Glutamatergic neuron (in vitro differentiated cells): ENCODE measurements at regions not wholly inside any gene's neighbourhood (a gene's known extent, or its start where the extent isn't known, plus 50 kb on each side); places are given as distances from the start of the nearest gene placed in this dataset.

Source experiments
- DNase-seq: peaks from one replicate; pipeline ENCODE4 v3.0.0; 2022
- H3K27ac Mint-ChIP-seq: one replicate; pipeline ENCODE4 v1.8.0; 2020; ENCODE audit warnings: mild to moderate bottlenecking, mixed read lengths, inconsistent platforms; ENCODE audit not compliant: unreplicated experiment
- H3K27me3 Mint-ChIP-seq: one replicate; pipeline ENCODE4 v1.8.0; 2020; ENCODE audit warnings: mild to moderate bottlenecking, moderate library complexity, mixed read lengths, inconsistent platforms; ENCODE audit not compliant: unreplicated experiment
- H3K36me3 Mint-ChIP-seq: one replicate; pipeline ENCODE4 v1.8.0; 2020; ENCODE audit warnings: mild to moderate bottlenecking, mixed read lengths, inconsistent platforms; ENCODE audit not compliant: unreplicated experiment
- H3K4me1 Mint-ChIP-seq: one replicate; pipeline ENCODE4 v1.8.0; 2020; ENCODE audit warnings: mild to moderate bottlenecking, low read depth, mixed read lengths, inconsistent platforms; ENCODE audit not compliant: unreplicated experiment
- H3K4me3 Mint-ChIP-seq: one replicate; pipeline ENCODE4 v1.8.0; 2020; ENCODE audit warnings: mild to moderate bottlenecking, mixed read lengths, inconsistent platforms; ENCODE audit not compliant: unreplicated experiment
- H3K9me3 Mint-ChIP-seq: one replicate; pipeline ENCODE4 v1.8.0; 2020; ENCODE audit warnings: mild to moderate bottlenecking, moderate library complexity, mixed read lengths, inconsistent platforms; ENCODE audit not compliant: unreplicated experiment
- TF ChIP-seq, protein P1 (sequence below): fragments of 200-600 bp; sonication (generic); IDR thresholded peaks from one replicate; pipeline ENCODE4 v1.5.0; 2021; ENCODE audit not compliant: partially characterized antibody, unreplicated experiment

GRCh38 chr16:66167564-66168291 is 198.8 kb upstream of the CDH5 start:
- peaks cover 3% of the 10 kb centered on the region for H3K27me3 Mint-ChIP-seq
- no peak overlapping the region for H3K27ac Mint-ChIP-seq

GRCh38 chr16:66166490-66166889 is 200.0 kb upstream of the CDH5 start:
- no peak overlapping the region for H3K27ac Mint-ChIP-seq
- H3K9me3 Mint-ChIP-seq: peaks cover 5% of the 10 kb centered on the region
- peaks cover 2% of the 10 kb centered on the region for H3K27me3 Mint-ChIP-seq
- H3K36me3 Mint-ChIP-seq: peaks cover 4% of the 10 kb centered on the region
- no peak for DNase-seq
- TF ChIP-seq, protein P1, sequence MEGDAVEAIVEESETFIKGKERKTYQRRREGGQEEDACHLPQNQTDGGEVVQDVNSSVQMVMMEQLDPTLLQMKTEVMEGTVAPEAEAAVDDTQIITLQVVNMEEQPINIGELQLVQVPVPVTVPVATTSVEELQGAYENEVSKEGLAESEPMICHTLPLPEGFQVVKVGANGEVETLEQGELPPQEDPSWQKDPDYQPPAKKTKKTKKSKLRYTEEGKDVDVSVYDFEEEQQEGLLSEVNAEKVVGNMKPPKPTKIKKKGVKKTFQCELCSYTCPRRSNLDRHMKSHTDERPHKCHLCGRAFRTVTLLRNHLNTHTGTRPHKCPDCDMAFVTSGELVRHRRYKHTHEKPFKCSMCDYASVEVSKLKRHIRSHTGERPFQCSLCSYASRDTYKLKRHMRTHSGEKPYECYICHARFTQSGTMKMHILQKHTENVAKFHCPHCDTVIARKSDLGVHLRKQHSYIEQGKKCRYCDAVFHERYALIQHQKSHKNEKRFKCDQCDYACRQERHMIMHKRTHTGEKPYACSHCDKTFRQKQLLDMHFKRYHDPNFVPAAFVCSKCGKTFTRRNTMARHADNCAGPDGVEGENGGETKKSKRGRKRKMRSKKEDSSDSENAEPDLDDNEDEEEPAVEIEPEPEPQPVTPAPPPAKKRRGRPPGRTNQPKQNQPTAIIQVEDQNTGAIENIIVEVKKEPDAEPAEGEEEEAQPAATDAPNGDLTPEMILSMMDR: no peak
- H3K4me3 Mint-ChIP-seq: no peak overlapping the region
- peaks cover 2% of the 10 kb centered on the region for H3K4me1 Mint-ChIP-seq

More at GRCh38 chr16:66167564-66168291, 198.8 kb upstream of the CDH5 start:
- Mint-ChIP-seq H3K36me3 (peaks cover 4% of the 10 kb centered on the region), H3K4me3 (no peak overlapping the region), H3K4me1 (peaks cover 2% of the 10 kb centered on the region), H3K9me3 (peaks cover 5% of the 10 kb centered on the region)
- DNase-seq: no peak
- TF ChIP-seq, protein P1: no peak

- peaks cover 2% of the 10 kb centered on the region for H3K4me1 Mint-ChIP-seq
- TF ChIP-seq, protein P1: no peak
- H3K27ac Mint-ChIP-seq: no peak overlapping the region
- peaks cover 2% of the 10 kb centered on the region for H3K27me3 Mint-ChIP-seq
- H3K36me3 Mint-ChIP-seq: peaks cover 4% of the 10 kb centered on the region
- no peak overlapping the region for H3K4me3 Mint-ChIP-seq
- H3K9me3 Mint-ChIP-seq: peaks cover 5% of the 10 kb centered on the region
- no peak for DNase-seq
Measured at GRCh38 chr16:66165879-66166278, 200.6 kb upstream of the CDH5 start.

DNA sequence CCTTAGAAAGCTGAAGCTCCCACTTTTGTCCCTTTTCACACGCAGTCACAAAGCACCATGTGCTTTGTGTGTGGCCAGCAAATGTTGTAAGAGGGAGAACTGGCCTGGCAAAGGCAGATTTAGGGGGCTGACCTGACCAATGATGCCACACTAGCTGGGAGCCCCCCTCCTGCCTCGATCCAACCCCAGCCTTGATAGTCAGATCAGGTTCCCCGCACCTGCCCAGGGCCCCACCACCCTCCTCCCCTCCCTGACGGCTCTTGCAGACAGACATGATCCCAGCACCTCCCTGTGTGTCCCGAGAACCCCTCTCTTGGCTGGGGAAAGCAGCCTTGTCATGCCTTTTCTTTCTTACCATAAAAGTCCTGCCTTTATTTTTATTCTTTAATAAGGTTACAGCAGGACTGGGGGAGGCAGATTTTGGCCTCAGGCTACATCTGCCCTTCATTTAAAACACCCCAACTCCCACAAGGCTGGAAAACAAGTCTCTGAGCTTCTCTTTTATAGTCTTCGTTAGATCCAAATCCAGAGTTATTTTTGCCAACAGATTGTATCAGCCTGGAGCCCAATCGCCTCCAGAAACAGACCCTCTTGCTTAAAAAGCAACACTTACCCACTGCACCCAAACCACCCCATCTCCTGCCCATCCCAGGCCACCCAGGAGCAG is 201.8 kb upstream of the CDH5 start:
- TF ChIP-seq, protein P1: no peak
- H3K27me3 Mint-ChIP-seq: peaks cover 4% of the 10 kb centered on the region
- H3K9me3 Mint-ChIP-seq: peaks cover 5% of the 10 kb centered on the region
- DNase-seq: no peak
- H3K4me3 Mint-ChIP-seq: no peak overlapping the region
- no peak overlapping the region for H3K27ac Mint-ChIP-seq
- H3K36me3 Mint-ChIP-seq: peaks cover 4% of the 10 kb centered on the region
- H3K4me1 Mint-ChIP-seq: peaks cover 2% of the 10 kb centered on the region

GRCh38 chr16:66162821-66163220 is 203.7 kb upstream of the CDH5 start:
- DNase-seq: no peak
- peaks cover 5% of the 10 kb centered on the region for H3K9me3 Mint-ChIP-seq
- TF ChIP-seq, protein P1: no peak

More at GRCh38 chr16:66162821-66163220, 203.7 kb upstream of the CDH5 start:
- peaks cover 6% of the 10 kb centered on the region for H3K27me3 Mint-ChIP-seq
- no peak overlapping the region for H3K4me3 Mint-ChIP-seq
- H3K4me1 Mint-ChIP-seq: peaks cover 2% of the 10 kb centered on the region
- no peak overlapping the region for H3K27ac Mint-ChIP-seq
- H3K36me3 Mint-ChIP-seq: peaks cover 4% of the 10 kb centered on the region
